Activated T-cell treated with anti-CD3 and anti-CD28 coated beads, Interleukin-2, amount 50 U/mL, for 48 hours (primary cell): ENCODE measurements at regions not wholly inside any gene's neighbourhood (a gene's known extent, or its start where the extent isn't known, plus 50 kb on each side); places are given as distances from the start of the nearest gene placed in this dataset.

ENCODE experiments used
- DNase-seq, 2 experiments: peaks; one replicate each; pipeline ENCODE4 v3.0.0-alpha.2; 2020

- DNase-seq, result no peak
These were observed 51.0 kb upstream of the TNC start for GRCh38 chr9:115169003-115169402.

GRCh38 chr9:115170358-115171073, 52.6 kb upstream of the TNC start:
- DNase-seq, result no peak

GRCh38 chr9:115171921-115172388, 54.0 kb upstream of the TNC start:
- no peak for DNase-seq

- no peak for DNase-seq
These were observed 64.3 kb upstream of the TNC start for GRCh38 chr9:115182264-115182663.

- DNase-seq, result no peak
These were observed 65.5 kb upstream of the TNC start for GRCh38 chr9:115183436-115183835.

- no peak for DNase-seq
These were observed 71.7 kb upstream of the TNC start for GRCh38 chr9:115189686-115190085.

GRCh38 chr9:115191667-115192066, 73.7 kb upstream of the TNC start:
- DNase-seq, result no peak

GRCh38 chr9:115192280-115192679, 74.3 kb upstream of the TNC start:
- DNase-seq, result no peak

- no peak for DNase-seq
These were observed 75.0 kb upstream of the TNC start for GRCh38 chr9:115192835-115193525.

GRCh38 chr9:115193777-115194176, 75.8 kb upstream of the TNC start:
- DNase-seq, result no peak

- DNase-seq, result no peak
These were observed 76.3 kb upstream of the TNC start for GRCh38 chr9:115194216-115194615.

GRCh38 chr9:115195912-115196311, 78.0 kb upstream of the TNC start:
- DNase-seq, result no peak

- no peak for DNase-seq
These were observed 79.0 kb upstream of the TNC start for GRCh38 chr9:115196919-115197318.

GRCh38 chr9:115198001-115198400, 80.0 kb upstream of the TNC start:
- DNase-seq, result no peak

GRCh38 chr9:115200711-115201505, 83.0 kb upstream of the TNC start:
- DNase-seq, result no peak

GRCh38 chr9:115202181-115202580, 84.2 kb upstream of the TNC start:
- DNase-seq, result no peak

GRCh38 chr9:115202960-115203751, 85.2 kb upstream of the TNC start:
- no peak for DNase-seq

- DNase-seq, result no peak
These were observed 87.0 kb upstream of the TNC start for GRCh38 chr9:115204904-115205453.

- DNase-seq, result peak in 1 of 2 experiments; percentile 19
These were observed 89.3 kb upstream of the TNC start for GRCh38 chr9:115207003-115207836.

- DNase-seq, result no peak
These were observed 90.5 kb upstream of the TNC start for GRCh38 chr9:115208501-115208900.

- peak in 1 of 2 experiments; percentile 18 for DNase-seq
These were observed 91.8 kb upstream of the TNC start for GRCh38 chr9:115209601-115210306.
